K562 (cell line): ENCODE measurements at regions not wholly inside any gene's neighbourhood (a gene's known extent, or its start where the extent isn't known, plus 50 kb on each side); places are given as distances from the start of the nearest gene placed in this dataset.

Experiments
- ATAC-seq: fragments of 200-7000 bp; cut with Tn5 transposase; 3 replicates; pipeline ENCODE4 v1.9.1; 2020; ENCODE audit warnings: moderate library complexity
- BruUV-seq: library from RNA; stranded (reverse); fragments of 400-500 nt; replicated peaks from 2 replicates; lab custom pipeline; 2021; lab: Mats Ljungman, UMichigan
- CTCF ChIA-PET: fragments of 300-600 bp; formaldehyde crosslinking; extraction: SDS; loops from one replicate; lab custom pipeline; 2021; ENCODE audit warnings: low intra/inter-chr PET ratio; lab: Yijun Ruan, JAX
- POLR2A ChIA-PET: fragments of 300-600, 350-650 bp; sonication (Branson Sonifier 250); formaldehyde crosslinking; extraction: SDS; loops from one replicate; lab custom pipeline; 2021; ENCODE audit warnings: antibody characterized with exemption, inconsistent platforms; lab: Yijun Ruan, JAX
- DNase-seq, 4 experiments: peaks; one replicate each; pipeline versions ENCODE4 v3.0.0 to v3.0.0-alpha.2; 2011 to 2018; ENCODE audit warnings: low spot score in 3 of 4, mixed read lengths in 3 of 4; ENCODE audit errors: extremely low read depth in 1 of 4
- FAIRE-seq: peaks from 2 replicates; lab custom pipeline; 2011; peaks lifted over from hg19 to GRCh38; lab: Jason Lieb, UNC
- H2AFZ ChIP-seq: 2 replicates; pipeline ENCODE4 v1.6.0; 2011; ENCODE audit warnings: low read depth, low read length, control low read depth, inconsistent platforms
- H3K27ac ChIP-seq: fragments of 200-600 bp; 3 replicates; pipeline ENCODE4 v1.8.0; 2011; ENCODE audit warnings: low read depth, mild to moderate bottlenecking, control low read depth, inconsistent platforms, low read length, moderate library complexity, mixed read lengths; ENCODE audit errors: extremely low read depth
- H3K27me3 ChIP-seq, 2 experiments: fragments of 300-600 bp in 1 of 2; 2 replicates in 1 of 2; 3 replicates in 1 of 2; pipeline versions ENCODE4 v1.6.0 to v1.8.0; 2011; ENCODE audit warnings: inconsistent platforms in 2 of 2, low read length in 2 of 2, mild to moderate bottlenecking in 1 of 2, mixed read lengths in 1 of 2, moderate library complexity in 1 of 2; ENCODE audit not compliant: control insufficient read depth in 2 of 2, insufficient read depth in 2 of 2
- H3K36me3 ChIP-seq: fragments of 300-600 bp; 3 replicates; pipeline ENCODE4 v1.8.0; 2011; ENCODE audit warnings: mild to moderate bottlenecking, low read length, inconsistent platforms; ENCODE audit not compliant: control insufficient read depth, insufficient read depth
- H3K4me1 ChIP-seq, 2 experiments: fragments of 200-600 bp in 1 of 2; replicated peaks in 1 of 2; 2 replicates in 1 of 2; 3 replicates in 1 of 2; pipeline versions ENCODE4 v1.5.1 to v1.8.0; 2011; ENCODE audit warnings: inconsistent platforms in 2 of 2, low read length in 2 of 2, mild to moderate bottlenecking in 1 of 2, mixed read lengths in 1 of 2, moderate library complexity in 1 of 2; ENCODE audit not compliant: control insufficient read depth in 2 of 2, insufficient read depth in 2 of 2
- H3K4me2 ChIP-seq: 2 replicates; pipeline ENCODE4 v1.6.1; 2011; ENCODE audit warnings: low read length, control low read depth, inconsistent platforms, mixed read lengths; ENCODE audit not compliant: insufficient read depth
- H3K4me3 ChIP-seq: fragments of 200-600 bp; sonication (generic), shearing (Covaris generic); 2 replicates; pipeline ENCODE4 v1.5.1; 2016; ENCODE audit warnings: control low read depth, inconsistent platforms
- H3K79me2 ChIP-seq: fragments of 200-600 bp; 3 replicates; pipeline ENCODE4 v1.8.0; 2011; ENCODE audit warnings: low read length, inconsistent platforms; ENCODE audit not compliant: control insufficient read depth, insufficient read depth
- H3K9ac ChIP-seq, 2 experiments: 2 replicates each; pipeline versions ENCODE4 v1.6.0 to v1.6.1; 2011; ENCODE audit warnings: low read depth in 2 of 2, low read length in 2 of 2, control low read depth in 1 of 2, inconsistent platforms in 1 of 2, mild to moderate bottlenecking in 1 of 2, mixed read lengths in 1 of 2; ENCODE audit not compliant: insufficient read depth in 1 of 2
- H3K9me1 ChIP-seq: one replicate; pipeline ENCODE4 v1.6.0; 2011; ENCODE audit warnings: inconsistent platforms, mild to moderate bottlenecking, low read length, moderate library complexity; ENCODE audit not compliant: control insufficient read depth, insufficient read depth
- H3K9me3 ChIP-seq: replicated peaks from 2 replicates; pipeline ENCODE4 v1.5.1; 2011; ENCODE audit warnings: low read depth, low read length, inconsistent platforms; ENCODE audit not compliant: control insufficient read depth, insufficient read depth
- H4K20me1 ChIP-seq: replicated peaks from 2 replicates; pipeline ENCODE4 v1.6.1; 2011; ENCODE audit warnings: low read length, inconsistent platforms, mixed read lengths; ENCODE audit not compliant: control insufficient read depth, insufficient read depth
- ARNT ChIP-seq, 2 experiments: fragments of 450-650 bp; IDR thresholded peaks; 2 replicates each; pipeline ENCODE4 v1.6.1; 2016; ENCODE audit warnings: mild to moderate bottlenecking in 1 of 2
- ATF2 ChIP-seq: sonication (generic); formaldehyde crosslinking; IDR thresholded peaks from 2 replicates; pipeline ENCODE4 v1.8.1; 2022; ENCODE audit warnings: missing genetic modification reagents
- E2F3 ChIP-seq: fragments of 250-450 bp; sonication (Bioruptor Pico); IDR thresholded peaks from 2 replicates; pipeline ENCODE4 v1.4.0; 2020; ENCODE audit warnings: mild to moderate bottlenecking
- GTF2E2 ChIP-seq: fragments of 200-800 bp; sonication (Bioruptor generic); IDR thresholded peaks from 2 replicates; pipeline ENCODE4 v1.6.1; 2016; ENCODE audit warnings: missing genetic modification characterization, missing compliant biosample characterization
- LARP7 ChIP-seq: fragments of 450-650 bp; IDR thresholded peaks from 2 replicates; pipeline ENCODE4 v1.6.1; 2016
- MTA2 ChIP-seq: fragments of 450-650 bp; IDR thresholded peaks from 2 replicates; pipeline ENCODE4 v1.6.1; 2016; ENCODE audit warnings: low read depth
- NUFIP1 ChIP-seq: fragments of 450-650 bp; IDR thresholded peaks from 2 replicates; pipeline ENCODE4 v1.6.1; 2018; ENCODE audit not compliant: partially characterized antibody
- PATZ1 ChIP-seq: fragments of 250-450 bp; sonication (Bioruptor Pico); IDR thresholded peaks from 2 replicates; pipeline ENCODE4 v1.5.0; 2020; ENCODE audit warnings: mild to moderate bottlenecking, borderline replicate concordance
- RAD51 ChIP-seq: fragments of 450-650 bp; IDR thresholded peaks from 2 replicates; pipeline ENCODE4 v1.7.1; 2016; ENCODE audit warnings: low read depth, mild to moderate bottlenecking, borderline replicate concordance
- RBM15 ChIP-seq: fragments of 200-400 bp; formaldehyde crosslinking; IDR thresholded peaks from 2 replicates; pipeline ENCODE4 v1.6.1; 2018; ENCODE audit warnings: mild to moderate bottlenecking, low read length, moderate library complexity; ENCODE audit not compliant: insufficient read depth
- SOX6 ChIP-seq: fragments of 450-650 bp; IDR thresholded peaks from 2 replicates; pipeline ENCODE4 v1.6.1; 2014; ENCODE audit warnings: mild to moderate bottlenecking
- TBP ChIP-seq: optimal IDR thresholded peaks from 2 replicates; pipeline ENCODE3; 2011; ENCODE audit warnings: low read depth, low read length, improper control_type of control experiment
- TEAD1 ChIP-seq, 2 experiments: fragments of 450-650 bp in 1 of 2; sonication (generic) in 1 of 2; formaldehyde crosslinking; IDR thresholded peaks; 2 replicates each; pipeline versions ENCODE4 v1.4.0 to v1.8.0; 2020 to 2022; ENCODE audit warnings: mild to moderate bottlenecking in 2 of 2, missing genetic modification reagents in 1 of 2
- TOE1 ChIP-seq, 2 experiments: fragments of 450-650 bp in 1 of 2; sonication (generic) in 1 of 2; formaldehyde crosslinking in 1 of 2; IDR thresholded peaks; 2 replicates each; pipeline versions ENCODE4 v1.7.1 to v1.8.0; 2016 to 2022; ENCODE audit warnings: borderline replicate concordance in 2 of 2, mild to moderate bottlenecking in 2 of 2, antibody characterized with exemption in 1 of 2, inconsistent platforms in 1 of 2, low read depth in 1 of 2, missing genetic modification reagents in 1 of 2, moderate library complexity in 1 of 2
- ZFP36 ChIP-seq: fragments of 150-350 bp; IDR thresholded peaks from 2 replicates; pipeline ENCODE4 v1.6.1; 2018; ENCODE audit warnings: low read length, low read depth; ENCODE audit not compliant: partially characterized antibody
- ZNF263 ChIP-seq: sonication (generic); formaldehyde crosslinking; IDR thresholded peaks from 2 replicates; pipeline ENCODE4 v1.8.0; 2022; ENCODE audit warnings: mild to moderate bottlenecking, missing genetic modification reagents, borderline replicate concordance
- ZNF311 ChIP-seq: fragments of 250-450 bp; sonication (Bioruptor Pico); IDR thresholded peaks from 2 replicates; pipeline ENCODE4 v1.4.0; 2020; ENCODE audit warnings: mild to moderate bottlenecking, moderate library complexity
- ZNF583 ChIP-seq: fragments of 250-450 bp; sonication (Bioruptor Pico); IDR thresholded peaks from 2 replicates; pipeline ENCODE4 v1.4.0; 2020
- ZNF639 ChIP-seq, 2 experiments: fragments of 200-800 bp in 1 of 2; sonication (Bioruptor generic) in 1 of 2; sonication (generic) in 1 of 2; formaldehyde crosslinking in 1 of 2; IDR thresholded peaks in 1 of 2; conservative IDR thresholded peaks in 1 of 2; 2 replicates each; pipeline versions ENCODE4 v1.5.0 to v1.6.1; 2016 to 2020; ENCODE audit warnings: missing compliant biosample characterization in 1 of 2, missing genetic modification characterization in 1 of 2, missing genetic modification reagents in 1 of 2
- WGBS: fragments of 100-300 bp; shearing (Covaris generic); methylation state at CpG from one replicate; pipeline ENCODE4 v1.1.6; 2016; ENCODE audit warnings: low coverage, mixed read lengths; ENCODE audit not compliant: insufficient coverage; ENCODE audit errors: missing lambda C conversion rate; 5-methylcytosine and 5-hydroxymethylcytosine counted together
- in situ Hi-C: fragments of 300-500 bp; cut with MboI; formaldehyde crosslinking; loops from 4 replicates; pipeline ENCODE4 v1.15.0; 2018; ENCODE audit warnings: inconsistent platforms, mixed read lengths
- intact Hi-C: fragments of 100-400 bp; cut with micrococcal nuclease; formaldehyde crosslinking; loops from 2 replicates; pipeline ENCODE4 v1.14.2; 2022

GRCh38 chr2:4916094-4916493 is 776.1 kb upstream of the SOX11 start:
- TF ChIP-seq GTF2E2 (no peak), NUFIP1 (no peak), ZNF639 (CRISPR knock-in tag; conservative IDR thresholded peaks at IDR 0.05 in 1 of 2, IDR thresholded peaks at IDR 0.05 in 1 of 2) (no peak), ATF2 (CRISPR knock-in tag) (no peak), MTA2 (no peak), ZFP36 (no peak), LARP7 (no peak), E2F3 (CRISPR knock-in tag) (no peak), RAD51 (no peak), TBP (no peak), ZNF311 (CRISPR knock-in tag) (no peak), ZNF583 (CRISPR knock-in tag) (no peak), SOX6 (no peak), TEAD1 (CRISPR knock-in tag; IDR thresholded peaks at IDR 0.05) (no peak), PATZ1 (CRISPR knock-in tag) (no peak), ARNT (IDR thresholded peaks at IDR 0.05) (no peak), RBM15 (no peak), TOE1 (IDR thresholded peaks at IDR 0.05; ENCODE audit: borderline replicate concordance) (no peak), TOE1 (CRISPR knock-in tag; IDR thresholded peaks at IDR 0.05; ENCODE audit: borderline replicate concordance, low read depth) (no peak), ZNF263 (no peak)
- no peak for ATAC-seq
- Histone ChIP-seq H3K4me1 (no peaks in the 10 kb centered on the region), H3K9me1 (no peaks in the 10 kb centered on the region), H3K79me2 (no peaks in the 10 kb centered on the region), H3K27me3 (no peaks in the 10 kb centered on the region), H4K20me1 (no peaks in the 10 kb centered on the region), H3K4me3 (no peak overlapping the region), H3K27ac (no peak overlapping the region), H3K36me3 (no peaks in the 10 kb centered on the region), H3K9ac (no peak overlapping the region), H3K4me2 (no peak overlapping the region), H3K9me3 (no peaks in the 10 kb centered on the region), H2AFZ (no peak overlapping the region)
- no peak for DNase-seq
- WGBS: 0% methylated on average over 2 of the region's 2 CpGs
- no peak for FAIRE-seq
- ChIA-PET POLR2A (no interaction called here), CTCF (no interaction called here)
- in situ Hi-C loops: no loop called here
- intact Hi-C loops: no loop called here
- BruUV-seq: no TSS peak
